GM12891 (cell line): ENCODE measurements at regions not wholly inside any gene's neighbourhood (a gene's known extent, or its start where the extent isn't known, plus 50 kb on each side); places are given as distances from the start of the nearest gene placed in this dataset.

ENCODE experiments used
- DNase-seq: peaks from one replicate; pipeline ENCODE4 v3.0.0; 2011; ENCODE audit warnings: low spot score; ENCODE audit not compliant: insufficient read length
- FAIRE-seq: peaks from 2 replicates; lab custom pipeline; 2011; peaks lifted over from hg19 to GRCh38; lab: Jason Lieb, UNC
- PAX5 ChIP-seq: IDR thresholded peaks from 2 replicates; pipeline ENCODE4 v1.6.1; 2011; ENCODE audit warnings: low read length, moderate library complexity, mild to moderate bottlenecking; ENCODE audit not compliant: insufficient read depth, severe bottlenecking
- POLR2A ChIP-seq: IDR thresholded peaks from 2 replicates; pipeline ENCODE4 v1.6.1; 2011; ENCODE audit warnings: low read depth, low read length, control low read depth
- POLR2AphosphoS5 ChIP-seq: IDR thresholded peaks from 2 replicates; pipeline ENCODE4 v1.6.1; 2011; ENCODE audit warnings: low read depth, low read length, control low read depth
- POU2F2 ChIP-seq: IDR thresholded peaks from 2 replicates; pipeline ENCODE4 v1.6.1; 2011; ENCODE audit warnings: low read depth, mild to moderate bottlenecking, control low read depth, low read length, moderate library complexity
- SPI1 ChIP-seq: IDR thresholded peaks from 2 replicates; pipeline ENCODE4 v1.6.1; 2011; ENCODE audit warnings: low read depth, low read length, control low read depth
- TAF1 ChIP-seq: IDR thresholded peaks from 2 replicates; pipeline ENCODE4 v1.6.1; 2011; ENCODE audit warnings: low read depth, low read length, control low read depth

DNA sequence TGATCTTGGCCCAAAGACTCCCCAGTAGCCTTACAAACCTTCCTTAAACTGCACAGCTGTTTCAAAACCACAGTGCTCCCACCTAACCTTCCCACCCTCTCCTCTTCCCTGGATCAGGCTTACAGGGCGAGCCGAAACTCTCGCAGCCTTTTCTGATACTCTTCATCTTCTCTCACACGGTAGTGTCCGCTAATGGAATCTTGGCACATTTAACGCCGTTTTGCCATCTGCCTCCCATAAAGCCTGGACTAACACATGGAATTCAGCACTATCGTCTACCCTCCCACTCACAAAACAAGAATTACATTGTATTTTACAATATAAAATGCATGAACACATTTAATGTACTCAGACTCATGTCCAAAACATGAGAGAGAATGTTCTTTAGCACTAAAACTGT is 135.9 kb downstream of the RAP2A start:
- FAIRE-seq, result no peak
- DNase-seq, result no peak
- TF ChIP-seq TAF1 (no peak), PAX5 (no peak), POLR2A (no peak), SPI1 (no peak), POU2F2 (no peak), POLR2AphosphoS5 (no peak)

DNA sequence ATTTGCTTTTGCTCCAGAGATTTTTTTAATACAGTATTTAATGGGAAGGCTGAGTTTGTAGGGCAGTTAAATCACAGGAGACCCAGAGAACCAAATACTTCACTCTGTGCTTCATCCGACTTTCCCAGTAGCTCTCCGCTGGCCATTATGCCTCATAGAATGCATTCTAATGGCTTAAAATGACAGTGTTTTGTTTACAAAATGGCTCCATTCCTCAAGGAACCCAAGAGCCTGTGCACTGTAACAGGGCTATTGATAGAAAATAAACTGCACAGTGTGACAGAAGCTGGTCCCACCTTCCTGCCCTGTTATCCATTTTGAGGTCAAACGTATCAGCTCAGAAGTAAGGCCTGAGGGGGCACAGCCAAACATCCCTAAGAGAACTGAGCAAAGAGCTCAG is 136.5 kb downstream of the RAP2A start:
- FAIRE-seq (no peak), DNase-seq (no peak)
- TF ChIP-seq PAX5 (no peak), POLR2AphosphoS5 (no peak), POU2F2 (no peak), TAF1 (no peak), SPI1 (no peak), POLR2A (no peak)

DNA sequence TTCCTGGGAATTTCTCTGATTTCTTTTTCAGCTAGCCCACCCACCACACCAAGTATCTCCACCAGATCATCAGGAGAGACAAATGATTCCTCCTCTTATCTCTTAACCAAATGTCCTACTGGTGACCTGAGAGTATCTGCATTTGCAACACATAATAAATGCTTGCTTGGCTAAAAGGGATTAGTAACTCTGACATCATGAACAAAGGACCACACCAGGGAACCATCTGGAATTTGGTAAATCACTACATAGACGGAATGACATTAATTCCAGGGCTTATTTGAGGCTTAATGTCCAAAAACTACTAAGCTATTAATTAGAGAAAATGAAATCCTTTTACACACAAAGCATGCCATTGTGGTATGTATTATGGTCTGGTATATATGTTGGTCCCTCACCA is 139.0 kb downstream of the RAP2A start:
- no peak for TF ChIP-seq SPI1
- no peak for TF ChIP-seq PAX5
- no peak for TF ChIP-seq POLR2A
- TF ChIP-seq POLR2AphosphoS5, result no peak
- TF ChIP-seq POU2F2, result no peak
- no peak for TF ChIP-seq TAF1
- FAIRE-seq, result no peak
- DNase-seq, result no peak

DNA sequence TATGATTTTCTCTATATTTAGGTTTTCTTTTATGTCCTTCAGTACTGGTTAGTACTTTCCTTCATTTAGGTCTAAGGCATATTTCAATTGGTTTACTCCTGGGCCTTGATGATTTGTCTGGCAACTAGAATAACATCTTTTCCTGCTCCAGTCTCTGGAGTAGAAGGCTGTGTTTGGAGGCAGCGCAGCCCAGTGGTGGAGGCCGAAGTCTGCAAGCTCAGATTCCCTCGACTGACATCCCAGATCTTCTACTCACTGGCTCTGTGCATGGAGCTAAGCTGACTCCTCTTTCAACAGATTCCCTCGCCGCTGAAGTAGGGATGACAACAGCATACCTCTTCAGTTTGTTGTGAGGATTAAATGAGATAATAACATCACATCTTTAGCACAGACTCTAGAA is 141.0 kb downstream of the RAP2A start:
- DNase-seq, result no peak
- TF ChIP-seq TAF1, result no peak
- TF ChIP-seq POU2F2, result no peak
- no peak for TF ChIP-seq SPI1
- no peak for TF ChIP-seq POLR2A
- TF ChIP-seq PAX5, result no peak
- no peak for TF ChIP-seq POLR2AphosphoS5
- no peak for FAIRE-seq

DNA sequence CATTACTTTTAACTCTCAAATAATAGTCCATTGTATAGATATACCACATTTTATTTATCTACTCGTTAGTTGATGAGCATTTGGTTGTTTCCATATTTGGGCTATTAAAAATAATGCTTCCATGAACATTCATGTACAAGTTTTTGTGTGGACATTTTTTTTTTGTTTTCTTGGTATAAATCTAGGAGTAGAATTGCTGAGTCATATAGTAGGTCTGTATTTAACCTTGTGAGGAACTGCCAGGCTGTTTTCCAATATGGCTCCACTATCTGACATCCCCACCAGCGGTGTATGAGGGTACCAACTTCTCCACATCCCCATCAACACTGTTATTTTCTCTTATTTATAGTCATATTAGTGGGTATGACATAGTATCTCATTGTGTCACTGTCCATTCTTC is 143.1 kb downstream of the RAP2A start:
- no peak for FAIRE-seq
- DNase-seq, result no peak
- no peak for TF ChIP-seq POLR2AphosphoS5

DNA sequence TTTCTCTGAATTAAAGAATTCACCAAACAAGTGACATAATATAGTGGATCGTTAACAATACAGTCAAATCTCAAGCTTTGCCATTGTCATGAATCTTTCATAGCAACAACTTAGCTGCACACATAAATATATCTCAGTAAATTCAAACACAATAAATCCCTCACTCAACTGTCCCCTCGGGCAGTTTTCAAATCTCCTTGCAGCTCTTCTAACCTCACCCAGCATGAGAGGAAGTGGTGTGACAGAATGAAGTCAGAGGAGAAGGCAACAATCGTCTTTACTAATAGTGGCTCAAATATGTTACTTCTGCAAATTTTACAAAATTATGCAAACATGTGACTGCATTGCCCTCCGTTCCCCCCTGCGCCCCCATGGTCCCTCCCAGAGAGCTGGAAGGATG is 148.2 kb downstream of the RAP2A start:
- no peak for FAIRE-seq
- TF ChIP-seq PAX5 (no peak), POLR2AphosphoS5 (no peak), POU2F2 (no peak), SPI1 (0 out of 2 replicates have a peak, but pooled peaks have one; percentile 23)

DNA sequence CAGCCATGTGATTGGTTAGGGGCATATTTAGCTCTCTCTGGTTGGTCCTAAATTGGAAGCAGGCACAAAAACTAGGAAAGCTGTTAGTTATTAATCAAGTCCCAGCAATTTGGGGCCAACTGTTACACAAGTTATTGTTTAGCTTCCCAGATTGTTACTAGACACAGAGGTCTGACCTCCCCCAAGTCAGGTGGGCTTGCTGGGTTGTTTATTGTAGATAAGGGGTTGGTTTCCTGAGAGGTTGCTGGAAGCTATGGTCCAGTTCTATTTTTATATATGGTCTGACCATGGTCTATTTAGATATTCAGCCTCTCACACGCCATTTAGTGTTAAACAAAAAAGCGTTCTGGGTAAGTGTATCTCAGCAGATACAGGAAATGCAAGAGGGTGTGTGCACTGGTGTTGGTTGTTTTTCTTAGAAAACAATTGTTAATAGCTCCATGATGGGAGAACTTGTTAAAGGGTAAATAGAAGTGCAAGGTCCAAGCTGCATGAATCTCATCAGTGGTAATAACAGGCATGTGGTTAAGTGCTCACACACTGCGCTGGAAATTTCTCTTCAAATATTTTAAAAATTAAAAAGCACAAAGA is 150.0 kb downstream of the RAP2A start:
- TF ChIP-seq POU2F2, result no peak
- no peak for TF ChIP-seq POLR2AphosphoS5
- no peak for TF ChIP-seq SPI1
- no peak for TF ChIP-seq TAF1
- no peak for TF ChIP-seq POLR2A
- no peak for TF ChIP-seq PAX5
- no peak for FAIRE-seq
- no peak for DNase-seq

More for the DNA sequence above, 148.2 kb downstream of the RAP2A start:
- no peak for DNase-seq

DNA sequence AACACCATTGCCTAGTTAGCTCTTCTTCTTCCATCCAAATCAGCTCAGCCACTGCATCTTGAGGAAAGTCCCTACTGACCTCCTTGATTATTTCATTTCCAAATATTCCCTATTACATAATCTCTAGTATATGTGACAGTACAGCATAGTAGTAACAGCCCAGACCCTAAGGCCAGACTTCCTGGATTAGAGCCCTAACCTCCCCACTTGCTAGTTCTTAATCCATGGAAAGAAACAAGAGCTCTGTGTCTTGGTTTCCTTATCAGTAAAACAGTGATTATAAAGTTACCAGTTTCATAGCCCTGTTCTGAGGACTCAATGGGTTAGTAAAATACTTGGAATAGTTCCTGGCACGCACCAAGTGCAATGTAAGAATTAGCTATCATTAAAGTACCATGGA is 153.0 kb downstream of the RAP2A start:
- no peak for FAIRE-seq
- DNase-seq, result no peak
- TF ChIP-seq POLR2AphosphoS5 (no peak), POLR2A (no peak), POU2F2 (no peak), TAF1 (no peak), SPI1 (no peak), PAX5 (no peak)

DNA sequence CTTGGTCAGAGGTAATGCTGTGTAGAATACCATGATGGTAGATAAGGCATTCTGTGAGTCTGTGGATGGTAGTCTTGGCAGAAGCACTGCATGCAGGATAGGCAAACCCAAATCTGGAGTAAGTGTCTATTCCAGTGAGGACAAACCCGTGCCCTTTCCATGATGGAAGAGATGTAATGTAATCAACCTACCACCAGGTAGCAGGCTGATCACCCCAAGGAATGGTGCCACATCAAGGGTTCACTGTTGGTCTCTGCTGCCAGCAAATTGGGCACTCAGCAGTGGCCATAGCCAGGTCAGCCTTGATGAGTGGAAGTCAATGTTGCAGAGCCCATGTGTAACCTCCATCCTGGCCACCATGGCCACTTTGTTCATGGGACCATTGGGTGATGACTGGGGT is 155.0 kb downstream of the RAP2A start:
- DNase-seq, result no peak
- no peak for TF ChIP-seq POU2F2
- no peak for TF ChIP-seq TAF1
- TF ChIP-seq SPI1, result no peak
- TF ChIP-seq POLR2AphosphoS5, result no peak
- no peak for TF ChIP-seq POLR2A
- no peak for TF ChIP-seq PAX5
- no peak for FAIRE-seq

DNA sequence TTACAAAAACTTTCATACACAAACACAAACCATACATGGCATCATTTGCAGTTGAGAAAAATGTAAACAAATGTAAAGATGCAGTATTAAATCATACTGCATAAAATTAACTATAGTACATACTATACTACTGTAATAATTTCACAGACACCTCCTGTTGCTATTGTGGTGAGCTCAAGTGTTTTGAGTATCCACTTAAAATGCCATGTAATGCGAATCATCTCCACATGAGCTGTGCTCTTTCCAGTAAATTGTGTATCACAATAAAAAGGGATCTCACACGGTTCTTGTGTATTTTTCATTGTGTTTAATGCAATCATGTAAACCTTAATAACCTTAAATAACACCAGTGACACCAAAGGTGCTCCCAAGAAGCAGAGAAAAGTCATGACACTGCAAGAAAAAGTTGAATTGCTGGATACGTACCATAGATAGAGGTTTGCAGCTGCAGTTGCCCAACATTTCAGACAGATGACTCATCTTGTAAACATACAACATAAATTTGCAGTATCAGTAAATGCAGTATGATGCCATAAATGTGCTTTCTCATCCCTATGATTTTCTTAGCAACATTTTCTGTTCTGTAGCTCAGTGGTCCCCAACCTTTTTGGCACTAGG is 166.6 kb downstream of the RAP2A start:
- DNase-seq (no peak), FAIRE-seq (no peak)
- TF ChIP-seq POU2F2, result no peak
- TF ChIP-seq TAF1, result no peak
- no peak for TF ChIP-seq POLR2AphosphoS5
- TF ChIP-seq POLR2A, result no peak
- no peak for TF ChIP-seq SPI1
- TF ChIP-seq PAX5, result no peak
